Fibroblast of lung (primary cell): ENCODE measurements at regions not wholly inside any gene's neighbourhood (a gene's known extent, or its start where the extent isn't known, plus 50 kb on each side); places are given as distances from the start of the nearest gene placed in this dataset.

Experiments used
- DNase-seq, 2 donors: peaks; one replicate each; pipeline versions ENCODE4 v3.0.0 to v3.0.0-alpha.2; 2010; ENCODE audit warnings: low read depth in 2 of 2
- H2AFZ ChIP-seq: 2 replicates; pipeline ENCODE4 v1.5.1; 2012; ENCODE audit warnings: low read length, control low read depth, inconsistent platforms
- H3K27ac ChIP-seq: 2 replicates; pipeline ENCODE4 v1.5.1; 2011; ENCODE audit warnings: low read length, control low read depth; ENCODE audit not compliant: insufficient read depth
- H3K27me3 ChIP-seq: 2 replicates; pipeline ENCODE4 v1.5.1; 2011; ENCODE audit warnings: mild to moderate bottlenecking, low read length; ENCODE audit not compliant: control insufficient read depth, insufficient read depth
- H3K36me3 ChIP-seq: 2 replicates; pipeline ENCODE4 v1.5.1; 2011; ENCODE audit warnings: low read length; ENCODE audit not compliant: control insufficient read depth, insufficient read depth
- H3K4me1 ChIP-seq: 2 replicates; pipeline ENCODE4 v1.5.1; 2011; ENCODE audit warnings: low read length; ENCODE audit not compliant: control insufficient read depth, insufficient read depth; ENCODE audit errors: extremely low read depth
- H3K4me2 ChIP-seq: 2 replicates; pipeline ENCODE4 v1.5.1; 2011; ENCODE audit warnings: low read length, control low read depth; ENCODE audit not compliant: insufficient read depth; ENCODE audit errors: extremely low read depth
- H3K4me3 ChIP-seq, 4 experiments: fragments of 200-600 bp in 1 of 4; sonication (generic) in 1 of 4; replicated peaks in 1 of 4; 2 replicates each; pipeline ENCODE4 v1.5.1; 2011 to 2016; ENCODE audit warnings: low read length in 4 of 4, low read depth in 3 of 4, mild to moderate bottlenecking in 3 of 4, control low read depth in 2 of 4, inconsistent platforms in 1 of 4, mixed read lengths in 1 of 4; ENCODE audit not compliant: insufficient read depth in 1 of 4; ENCODE audit errors: control extremely low read depth in 1 of 4
- H3K79me2 ChIP-seq: 2 replicates; pipeline ENCODE4 v1.5.1; 2012; ENCODE audit warnings: mild to moderate bottlenecking, low read length, inconsistent platforms; ENCODE audit not compliant: control insufficient read depth, insufficient read depth
- H3K9ac ChIP-seq: 2 replicates; pipeline ENCODE4 v1.5.1; 2011; ENCODE audit warnings: mild to moderate bottlenecking, low read length, control low read depth; ENCODE audit not compliant: insufficient read depth
- H3K9me3 ChIP-seq: 2 replicates; pipeline ENCODE4 v1.5.1; 2012; ENCODE audit warnings: low read depth, low read length; ENCODE audit not compliant: control insufficient read depth, insufficient read depth
- H4K20me1 ChIP-seq: 2 replicates; pipeline ENCODE4 v1.5.1; 2011; ENCODE audit warnings: low read length; ENCODE audit not compliant: control insufficient read depth, insufficient read depth; ENCODE audit errors: extremely low read depth
- EZH2 ChIP-seq: IDR thresholded peaks from 2 replicates; pipeline ENCODE4 v1.5.1; 2012; ENCODE audit warnings: low read length, control low read depth, mild to moderate bottlenecking; ENCODE audit errors: missing control alignments
- TF ChIP-seq, protein P1 (sequence below), 2 donors: IDR thresholded peaks in 1 of 2; conservative IDR thresholded peaks in 1 of 2; 1 replicate in 1 of 2; 2 replicates in 1 of 2; pipeline ENCODE4 v1.5.1; 2011 to 2012; ENCODE audit warnings: low read length in 2 of 2, control low read depth in 1 of 2, inconsistent platforms in 1 of 2, low read depth in 1 of 2, mild to moderate bottlenecking in 1 of 2

DNA sequence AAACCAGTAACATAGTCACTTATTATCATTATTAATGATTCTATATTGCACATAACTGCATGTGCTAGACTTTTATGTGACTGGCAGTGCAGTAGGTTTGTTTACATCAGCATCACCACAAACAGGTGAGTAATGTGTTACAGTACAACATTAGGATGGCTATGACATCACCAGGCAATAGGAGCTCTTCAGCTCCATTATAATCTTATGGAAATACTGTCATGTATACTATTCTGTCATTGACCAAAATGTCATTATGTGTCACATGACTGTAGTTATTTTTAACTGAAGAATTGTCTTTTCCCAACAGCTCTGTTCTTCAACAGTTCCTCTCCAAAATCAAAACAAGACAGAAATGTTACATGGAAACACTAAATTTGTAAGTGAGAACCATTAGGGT lies 96.3 kb downstream of the C18orf54 start:
- Histone ChIP-seq H3K4me2 (no peak overlapping the region), H3K4me1 (no peaks in the 10 kb centered on the region), H3K4me3 (no peak overlapping the region), H3K27me3 (no peaks in the 10 kb centered on the region), H3K9me3 (no peaks in the 10 kb centered on the region), H3K27ac (no peak overlapping the region), H3K36me3 (no peaks in the 10 kb centered on the region), H3K79me2 (no peaks in the 10 kb centered on the region), H4K20me1 (no peaks in the 10 kb centered on the region), H2AFZ (no peak overlapping the region), H3K9ac (no peak overlapping the region)
- TF ChIP-seq EZH2 = no peak
- TF ChIP-seq, protein P1, sequence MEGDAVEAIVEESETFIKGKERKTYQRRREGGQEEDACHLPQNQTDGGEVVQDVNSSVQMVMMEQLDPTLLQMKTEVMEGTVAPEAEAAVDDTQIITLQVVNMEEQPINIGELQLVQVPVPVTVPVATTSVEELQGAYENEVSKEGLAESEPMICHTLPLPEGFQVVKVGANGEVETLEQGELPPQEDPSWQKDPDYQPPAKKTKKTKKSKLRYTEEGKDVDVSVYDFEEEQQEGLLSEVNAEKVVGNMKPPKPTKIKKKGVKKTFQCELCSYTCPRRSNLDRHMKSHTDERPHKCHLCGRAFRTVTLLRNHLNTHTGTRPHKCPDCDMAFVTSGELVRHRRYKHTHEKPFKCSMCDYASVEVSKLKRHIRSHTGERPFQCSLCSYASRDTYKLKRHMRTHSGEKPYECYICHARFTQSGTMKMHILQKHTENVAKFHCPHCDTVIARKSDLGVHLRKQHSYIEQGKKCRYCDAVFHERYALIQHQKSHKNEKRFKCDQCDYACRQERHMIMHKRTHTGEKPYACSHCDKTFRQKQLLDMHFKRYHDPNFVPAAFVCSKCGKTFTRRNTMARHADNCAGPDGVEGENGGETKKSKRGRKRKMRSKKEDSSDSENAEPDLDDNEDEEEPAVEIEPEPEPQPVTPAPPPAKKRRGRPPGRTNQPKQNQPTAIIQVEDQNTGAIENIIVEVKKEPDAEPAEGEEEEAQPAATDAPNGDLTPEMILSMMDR (conservative IDR thresholded peaks at IDR 0.05 in 1 of 2, IDR thresholded peaks at IDR 0.05 in 1 of 2; ENCODE audit: low read depth in 1 of 2, low read length in 2 of 2) = no peak
- DNase-seq = no peak

GRCh38 chr18:54465502-54465901 lies 107.8 kb downstream of the C18orf54 start:
- no peaks in the 10 kb centered on the region for H3K9me3 ChIP-seq
- H3K9ac ChIP-seq = no peak overlapping the region
- H3K79me2 ChIP-seq = no peaks in the 10 kb centered on the region
- H3K4me1 ChIP-seq = no peaks in the 10 kb centered on the region
- H4K20me1 ChIP-seq = no peaks in the 10 kb centered on the region
- no peak for TF ChIP-seq EZH2
- TF ChIP-seq, protein P1 (conservative IDR thresholded peaks at IDR 0.05 in 1 of 2, IDR thresholded peaks at IDR 0.05 in 1 of 2; ENCODE audit: low read depth in 1 of 2, low read length in 2 of 2) = no peak
- no peak overlapping the region for H3K4me2 ChIP-seq
- H3K36me3 ChIP-seq = no peaks in the 10 kb centered on the region
- H3K4me3 ChIP-seq = no peak overlapping the region
- no peaks in the 10 kb centered on the region for H3K27me3 ChIP-seq
- H2AFZ ChIP-seq = no peak overlapping the region
- DNase-seq = no peak
- H3K27ac ChIP-seq = no peak overlapping the region

DNA sequence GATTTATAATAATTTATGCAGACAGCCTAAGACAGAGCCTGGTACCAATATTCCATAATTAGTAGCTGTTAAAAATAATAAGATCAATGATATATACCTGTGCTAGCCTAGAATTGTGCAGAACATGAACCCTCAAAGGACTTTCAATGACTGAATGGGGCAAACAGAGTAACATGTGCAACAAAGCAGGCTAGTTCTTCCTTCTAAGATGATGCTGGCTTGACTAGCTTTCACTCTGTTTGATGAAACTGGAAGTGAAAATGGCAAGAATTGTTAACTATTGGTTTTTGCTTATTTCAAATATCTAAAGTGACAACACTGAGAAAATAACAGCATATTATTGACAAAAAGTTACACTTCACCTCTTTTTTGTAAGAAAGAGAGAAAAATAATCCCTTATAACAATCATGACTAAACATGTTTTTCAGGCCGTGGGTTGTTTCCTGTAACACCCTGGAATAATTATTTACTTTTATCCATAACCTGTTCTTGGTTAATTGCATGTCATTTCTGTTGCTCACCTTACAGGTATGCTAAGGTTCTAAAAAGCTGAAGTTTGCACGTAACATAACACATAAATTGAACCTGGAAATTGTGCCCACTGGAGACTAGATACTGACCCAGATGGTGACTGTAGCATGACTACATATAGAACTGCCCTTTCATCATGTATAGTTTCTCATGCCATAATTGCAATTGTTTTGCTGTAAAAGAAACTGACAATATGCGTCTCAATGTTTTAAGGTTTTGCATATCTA lies 108.7 kb downstream of the C18orf54 start:
- TF ChIP-seq EZH2 = no peak
- TF ChIP-seq, protein P1 (conservative IDR thresholded peaks at IDR 0.05 in 1 of 2, IDR thresholded peaks at IDR 0.05 in 1 of 2; ENCODE audit: low read depth in 1 of 2, low read length in 2 of 2) = no peak
- Histone ChIP-seq H3K4me3 (no peak overlapping the region), H3K79me2 (no peaks in the 10 kb centered on the region), H3K4me1 (no peaks in the 10 kb centered on the region), H3K27ac (no peak overlapping the region), H3K27me3 (no peaks in the 10 kb centered on the region), H3K9me3 (no peaks in the 10 kb centered on the region), H4K20me1 (no peaks in the 10 kb centered on the region), H3K36me3 (no peaks in the 10 kb centered on the region), H2AFZ (no peak overlapping the region), H3K4me2 (no peak overlapping the region), H3K9ac (no peak overlapping the region)
- no peak for DNase-seq
